OCI-LY3 (cell line): ENCODE measurements at regions not wholly inside any gene's neighbourhood (a gene's known extent, or its start where the extent isn't known, plus 50 kb on each side); places are given as distances from the start of the nearest gene placed in this dataset.
A peak's percentile ranks its signal among the peaks of the same experiment; 100 is the strongest.

Experiments
- H2AFZ ChIP-seq: fragments of 200-600, 300-600 bp; shearing (Covaris generic); 2 replicates; pipeline ENCODE4 v1.6.0; 2014; ENCODE audit warnings: antibody characterized with exemption, low read depth, low read length
- H3K27ac ChIP-seq: fragments of 200-600, 300-600 bp; sonication (generic); 2 replicates; pipeline ENCODE4 v1.5.1; 2014; ENCODE audit warnings: mild to moderate bottlenecking, low read length, moderate library complexity, mixed read lengths
- H3K27me3 ChIP-seq: fragments of 200-600, 300-600 bp; sonication (generic); 2 replicates; pipeline ENCODE4 v1.6.1; 2014; ENCODE audit warnings: low read depth, low read length, mixed read lengths
- H3K36me3 ChIP-seq: fragments of 200-600, 300-600 bp; sonication (generic); replicated peaks from 2 replicates; pipeline ENCODE3; 2014; ENCODE audit warnings: low read depth, low read length, mixed read lengths
- H3K4me1 ChIP-seq: fragments of 300-600, 200-600 bp; sonication (generic); 2 replicates; pipeline ENCODE4 v1.6.1; 2014; ENCODE audit warnings: low read length, mixed read lengths
- H3K4me2 ChIP-seq: fragments of 200-600, 300-600 bp; sonication (generic); 2 replicates; pipeline ENCODE4 v1.6.1; 2014; ENCODE audit warnings: low read length, mixed read lengths
- H3K4me3 ChIP-seq: fragments of 300-600, 200-600 bp; sonication (generic); 2 replicates; pipeline ENCODE4 v1.5.1; 2014; ENCODE audit warnings: antibody characterized with exemption, mild to moderate bottlenecking, low read length, moderate library complexity
- H3K79me2 ChIP-seq: fragments of 300-600, 200-600 bp; shearing (Covaris generic); 2 replicates; pipeline ENCODE4 v1.6.1; 2014; ENCODE audit warnings: mild to moderate bottlenecking, low read length, mixed read lengths
- H3K9ac ChIP-seq: fragments of 300-600, 200-600 bp; shearing (Covaris generic); 2 replicates; pipeline ENCODE4 v1.6.0; 2014; ENCODE audit warnings: mild to moderate bottlenecking, low read length, moderate library complexity
- H3K9me3 ChIP-seq: fragments of 200-600, 300-600 bp; shearing (Covaris generic); 2 replicates; pipeline ENCODE4 v1.6.1; 2014; ENCODE audit warnings: low read length, mixed read lengths; ENCODE audit not compliant: insufficient read depth
- H4K20me1 ChIP-seq: fragments of 200-600, 300-600 bp; sonication (generic); 2 replicates; pipeline ENCODE4 v1.6.1; 2016; ENCODE audit warnings: low read length, mixed read lengths; ENCODE audit not compliant: insufficient read depth
- CTCF ChIP-seq: fragments of 200-600, 300-600 bp; sonication (generic); IDR thresholded peaks from 2 replicates; pipeline ENCODE4 v1.5.1; 2014; ENCODE audit warnings: antibody characterized with exemption, low read length, low read depth
- EZH2phosphoT487 ChIP-seq: fragments of 200-600 bp; shearing (Covaris generic); IDR thresholded peaks from 2 replicates; pipeline ENCODE4 v1.6.1; 2018; ENCODE audit warnings: antibody characterized with exemption, mixed run types, low read depth

GRCh38 chr3:147544290-147544689 lies 135.1 kb downstream of the ZIC1 start:
- no peaks in the 10 kb centered on the region for H3K36me3 ChIP-seq
- no peak overlapping the region for H3K4me3 ChIP-seq
- no peaks in the 10 kb centered on the region for H3K27me3 ChIP-seq
- 0 out of 2 replicates have a peak, but pooled peaks cover 3% of the 10 kb centered on the region for H3K9me3 ChIP-seq
- no peak overlapping the region for H3K4me2 ChIP-seq
- no peaks in the 10 kb centered on the region for H4K20me1 ChIP-seq
- no peak overlapping the region for H3K9ac ChIP-seq
- no peaks in the 10 kb centered on the region for H3K79me2 ChIP-seq
- TF ChIP-seq EZH2phosphoT487: no peak
- TF ChIP-seq CTCF: no peak
- no peak overlapping the region for H3K27ac ChIP-seq
- peak overlapping the region; percentile 72 for H2AFZ ChIP-seq
- H3K4me1 ChIP-seq: no peaks in the 10 kb centered on the region

DNA sequence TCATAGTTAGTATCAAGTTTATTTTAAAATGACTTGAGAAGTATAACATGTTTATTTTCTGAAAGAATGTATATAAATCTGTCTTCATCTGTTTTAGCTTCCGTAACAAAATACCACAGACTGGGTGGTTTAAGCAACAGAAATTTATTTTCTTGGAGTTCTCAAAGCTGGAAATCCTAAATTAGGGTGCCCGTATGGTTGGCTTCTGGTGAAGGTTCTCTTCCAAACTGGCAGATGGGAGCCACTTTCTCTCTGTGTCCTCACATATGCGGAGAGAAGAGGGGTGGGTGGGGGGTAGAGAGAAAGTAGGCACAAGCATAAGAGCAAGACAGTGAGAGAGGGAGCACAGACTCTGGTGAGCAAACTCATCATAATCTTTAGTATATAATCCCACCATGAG lies 142.3 kb downstream of the ZIC1 start:
- TF ChIP-seq EZH2phosphoT487: no peak
- TF ChIP-seq CTCF: no peak

GRCh38 chr3:147554332-147554731 lies 145.2 kb downstream of the ZIC1 start:
- Histone ChIP-seq H3K36me3 (no peaks in the 10 kb centered on the region), H3K27ac (no peak overlapping the region), H2AFZ (no peak overlapping the region), H4K20me1 (no peaks in the 10 kb centered on the region), H3K4me1 (no peaks in the 10 kb centered on the region), H3K9me3 (no peaks in the 10 kb centered on the region), H3K4me2 (no peak overlapping the region), H3K27me3 (no peaks in the 10 kb centered on the region), H3K4me3 (no peak overlapping the region), H3K79me2 (no peaks in the 10 kb centered on the region), H3K9ac (no peak overlapping the region)
- TF ChIP-seq EZH2phosphoT487 (no peak), CTCF (no peak)

More for the DNA sequence above, 142.3 kb downstream of the ZIC1 start:
- Histone ChIP-seq H3K9me3 (no peaks in the 10 kb centered on the region), H3K27ac (no peak overlapping the region), H3K9ac (no peak overlapping the region), H3K4me3 (no peak overlapping the region), H3K4me2 (no peak overlapping the region), H3K27me3 (no peaks in the 10 kb centered on the region), H4K20me1 (no peaks in the 10 kb centered on the region), H3K79me2 (no peaks in the 10 kb centered on the region), H3K4me1 (no peaks in the 10 kb centered on the region), H2AFZ (no peak overlapping the region), H3K36me3 (no peaks in the 10 kb centered on the region)

DNA sequence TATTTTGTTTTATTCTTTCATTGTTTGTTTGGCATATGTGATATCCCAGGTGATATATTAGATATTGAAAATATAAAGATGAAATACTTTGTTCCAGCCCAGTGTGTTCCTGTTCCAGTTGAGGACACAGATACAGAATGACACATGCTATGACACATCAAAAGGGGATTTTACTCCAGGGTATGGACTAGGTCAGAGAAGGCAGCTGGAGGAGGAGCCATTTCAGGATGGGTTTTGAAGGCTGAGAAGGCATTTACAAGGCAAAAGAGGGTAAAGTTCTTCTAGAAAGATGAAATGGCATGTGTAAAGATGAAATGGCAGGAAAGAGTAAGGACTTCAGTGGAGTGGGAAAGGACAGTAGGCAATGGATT lies 163.8 kb downstream of the ZIC1 start:
- H3K36me3 ChIP-seq: no peaks in the 10 kb centered on the region
- 0 out of 2 replicates have a peak overlapping the region, but pooled peaks have one; percentile 34 for H2AFZ ChIP-seq
- H3K9me3 ChIP-seq: no peaks in the 10 kb centered on the region

More for the DNA sequence above, 163.8 kb downstream of the ZIC1 start:
- H3K27me3 ChIP-seq: no peaks in the 10 kb centered on the region
- no peaks in the 10 kb centered on the region for H3K79me2 ChIP-seq
- H3K4me2 ChIP-seq: no peak overlapping the region
- H3K9ac ChIP-seq: no peak overlapping the region
- no peak overlapping the region for H3K27ac ChIP-seq
- no peaks in the 10 kb centered on the region for H3K4me1 ChIP-seq
- no peak overlapping the region for H3K4me3 ChIP-seq
- H4K20me1 ChIP-seq: no peaks in the 10 kb centered on the region
- TF ChIP-seq EZH2phosphoT487 (no peak), CTCF (no peak)
